ENCODE measurements at regions not wholly inside any gene's neighbourhood (a gene's known extent, or its start where the extent isn't known, plus 50 kb on each side); places are given as distances from the start of the nearest gene placed in this dataset.

- Histone ChIP-seq H3K79me2 (ENCODE audit: control insufficient read depth, insufficient read depth, low read length) (no peaks in the 10 kb centered on the region), H3K27me3 (ENCODE audit: control insufficient read depth in 2 of 2, insufficient read depth in 2 of 2, low read length in 2 of 2) (no peaks in the 10 kb centered on the region), H3K9me3 (replicated peaks; ENCODE audit: control insufficient read depth, insufficient read depth, low read depth, low read length) (no peaks in the 10 kb centered on the region), H4K20me1 (replicated peaks; ENCODE audit: control insufficient read depth, insufficient read depth, low read length) (no peaks in the 10 kb centered on the region), H3K36me3 (ENCODE audit: control insufficient read depth, insufficient read depth, low read length) (no peaks in the 10 kb centered on the region), H2AFZ (ENCODE audit: low read depth, low read length) (no peak overlapping the region), H3K4me2 (ENCODE audit: insufficient read depth, low read length) (no peak overlapping the region), H3K4me1 (replicated peaks in 1 of 2; ENCODE audit: control insufficient read depth in 2 of 2, insufficient read depth in 2 of 2, low read length in 2 of 2) (no peaks in the 10 kb centered on the region), H3K27ac (ENCODE audit: extremely low read depth, low read depth, low read length) (no peak overlapping the region), H3K9ac (ENCODE audit: insufficient read depth in 1 of 2, low read depth in 2 of 2, low read length in 2 of 2) (no peak overlapping the region), H3K4me3 (no peak overlapping the region), H3K9me1 (ENCODE audit: control insufficient read depth, insufficient read depth, low read length) (no peaks in the 10 kb centered on the region)
- intact Hi-C loops (cut with micrococcal nuclease): no loop called here
- no peak for DNase-seq (ENCODE audit: extremely low read depth in 1 of 4, low spot score in 3 of 4)
- TF ChIP-seq PKNOX1 (IDR thresholded peaks at IDR 0.05) (no peak), ATF4 (CRISPR knock-in tag; IDR thresholded peaks at IDR 0.05) (no peak), FOXJ3 (CRISPR knock-in tag; IDR thresholded peaks at IDR 0.05) (no peak)
- ATAC-seq: no peak
- in situ Hi-C loops (cut with MboI): no loop called here
- ChIA-PET CTCF (ENCODE audit: low intra/inter-chr PET ratio) (no interaction called here), POLR2A (no interaction called here)
- no peak for FAIRE-seq
- BruUV-seq (replicated peaks): no TSS peak
- 5% methylated on average over 3 of the region's 3 CpGs for WGBS (ENCODE audit: insufficient coverage, low coverage, missing lambda C conversion rate)
Measured at GRCh38 chr7:94183891-94184290, 179.7 kb upstream of the BET1 start.

- ChIA-PET POLR2A (interaction anchor here (1.1 kb wide), 1 partner anchor 13 kb away, joined by 4 read pairs; no protein-coding TSS in a partner anchor), CTCF (ENCODE audit: low intra/inter-chr PET ratio) (interaction anchor here (0.6 kb wide), 1 partner anchor 1672 kb away, joined by 3 read pairs; no protein-coding TSS in a partner anchor)
- Histone ChIP-seq H2AFZ (ENCODE audit: low read depth, low read length) (no peak overlapping the region), H4K20me1 (replicated peaks; ENCODE audit: control insufficient read depth, insufficient read depth, low read length) (no peaks in the 10 kb centered on the region), H3K9me1 (ENCODE audit: control insufficient read depth, insufficient read depth, low read length) (no peaks in the 10 kb centered on the region), H3K4me3 (no peak overlapping the region), H3K27ac (ENCODE audit: extremely low read depth, low read depth, low read length) (no peak overlapping the region), H3K79me2 (ENCODE audit: control insufficient read depth, insufficient read depth, low read length) (no peaks in the 10 kb centered on the region), H3K27me3 (ENCODE audit: control insufficient read depth in 2 of 2, insufficient read depth in 2 of 2, low read length in 2 of 2) (no peaks in the 10 kb centered on the region), H3K4me2 (ENCODE audit: insufficient read depth, low read length) (no peak overlapping the region), H3K9me3 (replicated peaks; ENCODE audit: control insufficient read depth, insufficient read depth, low read depth, low read length) (no peaks in the 10 kb centered on the region), H3K9ac (ENCODE audit: insufficient read depth in 1 of 2, low read depth in 2 of 2, low read length in 2 of 2) (no peak overlapping the region), H3K4me1 (replicated peaks in 1 of 2; ENCODE audit: control insufficient read depth in 2 of 2, insufficient read depth in 2 of 2, low read length in 2 of 2) (no peaks in the 10 kb centered on the region), H3K36me3 (ENCODE audit: control insufficient read depth, insufficient read depth, low read length) (no peaks in the 10 kb centered on the region)
- BruUV-seq (replicated peaks): no TSS peak
- 0% methylated on average over 2 of the region's 2 CpGs for WGBS (ENCODE audit: insufficient coverage, low coverage, missing lambda C conversion rate)
- in situ Hi-C loops (cut with MboI): no loop called here
- ATAC-seq (no peak), DNase-seq (ENCODE audit: extremely low read depth in 1 of 4, low spot score in 3 of 4) (no peak), FAIRE-seq (no peak)
- intact Hi-C loops (cut with micrococcal nuclease): no loop called here
- TF ChIP-seq PATZ1 (CRISPR knock-in tag; IDR thresholded peaks at IDR 0.05; ENCODE audit: borderline replicate concordance) (no peak), HDAC8 (tag; IDR thresholded peaks at IDR 0.05) (no peak), RBM14 (IDR thresholded peaks at IDR 0.05; ENCODE audit: borderline replicate concordance, insufficient read depth, low read depth, low read length) (no peak), CEBPG (CRISPR knock-in tag; IDR thresholded peaks at IDR 0.05) (no peak), CEBPG (tag; conservative IDR thresholded peaks at IDR 0.05 in 1 of 2, IDR thresholded peaks at IDR 0.05 in 1 of 2) (no peak), ZNF444 (CRISPR knock-in tag; IDR thresholded peaks at IDR 0.05) (no peak), ZFPM2 (CRISPR knock-in tag; IDR thresholded peaks at IDR 0.05) (no peak), TFAP4 (CRISPR knock-in tag; IDR thresholded peaks at IDR 0.05; ENCODE audit: borderline replicate concordance) (no peak), YBX1 (IDR thresholded peaks at IDR 0.05) (no peak)
Measured at GRCh38 chr7:94188350-94188749, 184.2 kb upstream of the BET1 start.
